H1 (cell line): ENCODE measurements at regions not wholly inside any gene's neighbourhood (a gene's known extent, or its start where the extent isn't known, plus 50 kb on each side); places are given as distances from the start of the nearest gene placed in this dataset.

ENCODE experiments used
- CTCF ChIA-PET: fragments of 300-600 bp; sonication (Branson Sonifier 250); formaldehyde crosslinking; loops from one replicate; lab custom pipeline; 2021; ENCODE audit not compliant: partially characterized antibody; lab: Charles Lee
- POLR2A ChIA-PET: fragments of 300-600 bp; sonication (Branson Sonifier 250); formaldehyde crosslinking; loops from one replicate; lab custom pipeline; 2021; ENCODE audit warnings: inconsistent platforms; ENCODE audit not compliant: partially characterized antibody; lab: Charles Lee
- DNase-seq, 2 experiments: peaks; one replicate each; pipeline versions ENCODE4 v3.0.0 to v3.0.0-alpha.2; 2010 to 2022; ENCODE audit warnings: low spot score in 2 of 2, low read depth in 1 of 2, mixed read lengths in 1 of 2
- FAIRE-seq: peaks from 2 replicates; lab custom pipeline; 2011; peaks lifted over from hg19 to GRCh38; lab: Jason Lieb, UNC
- H2AFZ ChIP-seq: 2 replicates; pipeline ENCODE4 v1.8.1; 2012; ENCODE audit warnings: low read length, inconsistent platforms
- H2AK5ac ChIP-seq: 2 replicates; pipeline ENCODE4 v1.6.1; 2013; ENCODE audit warnings: low read depth, low read length
- H2BK120ac ChIP-seq: replicated peaks from 2 replicates; pipeline ENCODE3; 2013; ENCODE audit warnings: low read depth, low read length, inconsistent platforms
- H2BK12ac ChIP-seq: 2 replicates; pipeline ENCODE4 v1.6.1; 2013; ENCODE audit warnings: low read depth, low read length
- H2BK15ac ChIP-seq: 2 replicates; pipeline ENCODE4 v1.6.1; 2013; ENCODE audit warnings: low read length
- H2BK20ac ChIP-seq: 2 replicates; pipeline ENCODE4 v1.6.1; 2013; ENCODE audit warnings: low read length
- H2BK5ac ChIP-seq: 2 replicates; pipeline ENCODE4 v1.6.1; 2013; ENCODE audit warnings: low read depth, low read length
- H3K14ac ChIP-seq: 2 replicates; pipeline ENCODE4 v1.6.1; 2013; ENCODE audit warnings: inconsistent platforms; ENCODE audit not compliant: insufficient read length
- H3K18ac ChIP-seq: 2 replicates; pipeline ENCODE4 v1.6.1; 2013; ENCODE audit warnings: low read length; ENCODE audit errors: extremely low read depth
- H3K23ac ChIP-seq: 2 replicates; pipeline ENCODE4 v1.6.1; 2013; ENCODE audit warnings: inconsistent platforms; ENCODE audit not compliant: insufficient read length
- H3K23me2 ChIP-seq: 2 replicates; pipeline ENCODE4 v1.6.1; 2013; ENCODE audit warnings: low read depth, low read length
- H3K27ac ChIP-seq: 2 replicates; pipeline ENCODE4 v1.6.1; 2011; ENCODE audit warnings: low read depth, low read length, inconsistent platforms
- H3K27me3 ChIP-seq, 4 experiments: replicated peaks in 1 of 4; 1 replicate in 1 of 4; 2 replicates in 3 of 4; pipeline versions ENCODE4 v1.6.1 to v1.8.1; 2011 to 2013; ENCODE audit warnings: low read length in 3 of 4, mild to moderate bottlenecking in 3 of 4, inconsistent platforms in 2 of 4, mixed read lengths in 2 of 4, moderate library complexity in 1 of 4; ENCODE audit not compliant: control insufficient read depth in 3 of 4, insufficient read depth in 3 of 4; ENCODE audit errors: extremely low read depth in 1 of 4
- H3K36me3 ChIP-seq, 4 experiments: 2 replicates each; pipeline versions ENCODE4 v1.6.1 to v1.8.1; 2011 to 2013; ENCODE audit warnings: mild to moderate bottlenecking in 4 of 4, low read length in 3 of 4, moderate library complexity in 2 of 4, control low read depth in 1 of 4, inconsistent platforms in 1 of 4; ENCODE audit not compliant: insufficient read depth in 4 of 4, control insufficient read depth in 2 of 4
- H3K4ac ChIP-seq: replicated peaks from 2 replicates; pipeline ENCODE3; 2013; ENCODE audit warnings: low read length, low read depth, mixed read lengths, inconsistent platforms; ENCODE audit not compliant: insufficient read length
- H3K4me1 ChIP-seq, 4 experiments: replicated peaks in 1 of 4; 1 replicate in 1 of 4; 2 replicates in 3 of 4; pipeline versions ENCODE4 v1.6.1 to v1.8.1; 2011 to 2013; ENCODE audit warnings: low read length in 3 of 4, inconsistent platforms in 2 of 4, mixed read lengths in 1 of 4; ENCODE audit not compliant: insufficient read depth in 4 of 4, control insufficient read depth in 3 of 4
- H3K4me2 ChIP-seq, 2 experiments: 2 replicates each; pipeline versions ENCODE4 v1.6.1 to v1.8.1; 2011 to 2013; ENCODE audit warnings: low read depth in 2 of 2, low read length in 2 of 2, control low read depth in 1 of 2, inconsistent platforms in 1 of 2, mild to moderate bottlenecking in 1 of 2; ENCODE audit not compliant: insufficient read depth in 1 of 2
- H3K4me3 ChIP-seq, 4 experiments: fragments of 200-600, 300-600 bp in 1 of 4; sonication (generic), shearing (Covaris generic), sonication (Bioruptor Twin) in 1 of 4; 2 replicates each; pipeline versions ENCODE4 v1.5.1 to v1.8.1; 2011 to 2016; ENCODE audit warnings: low read length in 4 of 4, low read depth in 3 of 4, control low read depth in 2 of 4, inconsistent platforms in 2 of 4, mild to moderate bottlenecking in 2 of 4, mixed read lengths in 1 of 4, moderate library complexity in 1 of 4; ENCODE audit not compliant: insufficient read depth in 2 of 4; ENCODE audit errors: extremely low read depth in 1 of 4
- H3K56ac ChIP-seq: replicated peaks from 2 replicates; pipeline ENCODE3; 2013; ENCODE audit warnings: low read depth, mild to moderate bottlenecking, mixed read lengths, low read length, inconsistent platforms; ENCODE audit not compliant: insufficient read length
- H3K79me1 ChIP-seq: 2 replicates; pipeline ENCODE4 v1.6.1; 2013; ENCODE audit warnings: low read depth, low read length, control low read depth
- H3K79me2 ChIP-seq, 2 experiments: 2 replicates each; pipeline versions ENCODE4 v1.6.1 to v1.8.1; 2012 to 2013; ENCODE audit warnings: low read length in 2 of 2, mild to moderate bottlenecking in 2 of 2, inconsistent platforms in 1 of 2; ENCODE audit not compliant: insufficient read depth in 2 of 2, control insufficient read depth in 1 of 2
- H3K9ac ChIP-seq, 4 experiments: replicated peaks in 1 of 4; 1 replicate in 1 of 4; 2 replicates in 3 of 4; pipeline versions ENCODE4 v1.6.1 to v1.8.1; 2011 to 2013; ENCODE audit warnings: low read depth in 3 of 4, low read length in 3 of 4, control low read depth in 2 of 4, mild to moderate bottlenecking in 2 of 4, moderate library complexity in 2 of 4, inconsistent platforms in 1 of 4; ENCODE audit errors: extremely low read depth in 1 of 4
- H3K9me3 ChIP-seq, 2 experiments: 2 replicates each; pipeline versions ENCODE4 v1.6.1 to v1.8.1; 2012 to 2013; ENCODE audit warnings: mild to moderate bottlenecking in 2 of 2, moderate library complexity in 2 of 2, control low read depth in 1 of 2, inconsistent platforms in 1 of 2, low read depth in 1 of 2, low read length in 1 of 2, mixed read lengths in 1 of 2; ENCODE audit not compliant: insufficient read depth in 2 of 2
- H4K20me1 ChIP-seq, 2 experiments: replicated peaks in 1 of 2; 2 replicates each; pipeline versions ENCODE3 to v1.8.1; 2011 to 2013; ENCODE audit warnings: inconsistent platforms in 2 of 2, low read length in 2 of 2, mild to moderate bottlenecking in 1 of 2; ENCODE audit not compliant: insufficient read depth in 2 of 2, control insufficient read depth in 1 of 2
- H4K5ac ChIP-seq: 2 replicates; pipeline ENCODE4 v1.6.1; 2013; ENCODE audit warnings: low read length, low read depth, mixed read lengths, inconsistent platforms; ENCODE audit not compliant: insufficient read length
- H4K8ac ChIP-seq: 2 replicates; pipeline ENCODE4 v1.8.0; 2013; ENCODE audit warnings: mild to moderate bottlenecking, moderate library complexity, low read length, inconsistent platforms; ENCODE audit not compliant: insufficient read depth; ENCODE audit errors: extremely low read depth
- H4K91ac ChIP-seq: replicated peaks from 2 replicates; pipeline ENCODE3; 2013; ENCODE audit warnings: low read length, mixed read lengths, inconsistent platforms; ENCODE audit not compliant: insufficient read length
- KDM4A ChIP-seq: IDR thresholded peaks from one replicate; pipeline ENCODE4 v1.7.1; 2012; ENCODE audit warnings: low read depth, mild to moderate bottlenecking, moderate library complexity, low read length, inconsistent platforms; ENCODE audit not compliant: severe bottlenecking
- SIRT6 ChIP-seq: IDR thresholded peaks from one replicate; pipeline ENCODE4 v1.7.1; 2012; ENCODE audit warnings: low read length, inconsistent platforms
- WGBS, 2 experiments: shearing (Covaris generic) in 1 of 2; methylation state at CpG; one replicate each; pipeline versions ENCODE4 v1.1.6 to v1.1.7; 2013 to 2015; ENCODE audit warnings: low lambda C conversion rate in 2 of 2, mixed read lengths in 2 of 2, inconsistent platforms in 1 of 2, low coverage in 1 of 2, missing lambda C conversion rate in 1 of 2; ENCODE audit not compliant: insufficient replicate concordance in 2 of 2, insufficient coverage in 1 of 2, insufficient read length in 1 of 2; ENCODE audit errors: extremely low coverage in 1 of 2, missing lambda C conversion rate in 1 of 2; 5-methylcytosine and 5-hydroxymethylcytosine counted together

- CTCF ChIA-PET = no interaction called here
- H4K5ac ChIP-seq = no peak overlapping the region
- POLR2A ChIA-PET = no interaction called here
- H3K79me1 ChIP-seq = no peaks in the 10 kb centered on the region
- 87% methylated on average over 3 of the region's 3 CpGs; no CpG with 5 or more reads in 1 of the 2 experiments for WGBS, 2 experiments
- H2BK20ac ChIP-seq = no peak overlapping the region
- H3K4ac ChIP-seq = no peak overlapping the region
- no peak overlapping the region for H3K27ac ChIP-seq
- no peaks in the 10 kb centered on the region for H4K20me1 ChIP-seq
- H2BK12ac ChIP-seq = no peak overlapping the region
- H3K56ac ChIP-seq = no peak overlapping the region
- no peak overlapping the region for H2AK5ac ChIP-seq
- no peak overlapping the region for H3K18ac ChIP-seq
- no peak overlapping the region for H4K8ac ChIP-seq
- no peak overlapping the region for H2BK5ac ChIP-seq
- H2BK120ac ChIP-seq = no peak overlapping the region
- no peak overlapping the region for H3K14ac ChIP-seq
- no peak overlapping the region for H3K4me3 ChIP-seq
- H4K91ac ChIP-seq = no peak overlapping the region
- no peaks in the 10 kb centered on the region for H3K4me1 ChIP-seq
- no peak overlapping the region for H3K9ac ChIP-seq
- H3K36me3 ChIP-seq = no peaks in the 10 kb centered on the region
- FAIRE-seq (no peak), DNase-seq (no peak)
- H3K4me2 ChIP-seq = no peak overlapping the region
- H3K27me3 ChIP-seq = no peaks in the 10 kb centered on the region
- no peaks in the 10 kb centered on the region for H3K23me2 ChIP-seq
- no peak overlapping the region for H3K23ac ChIP-seq
- H3K79me2 ChIP-seq = no peaks in the 10 kb centered on the region
- H2BK15ac ChIP-seq = no peak overlapping the region
- H3K9me3 ChIP-seq = no peaks in the 10 kb centered on the region
- H2AFZ ChIP-seq = no peak overlapping the region
- no peak for TF ChIP-seq KDM4A
- no peak for TF ChIP-seq SIRT6
Observed at GRCh38 chr11:111166598-111166997, 78.9 kb upstream of the POU2AF2 start.
